Activated CD4-positive, alpha-beta T cell treated with anti-CD3 and anti-CD28 coated beads, Interleukin-2, amount 50 U/mL, for 48 hours (primary cell): ENCODE measurements at regions not wholly inside any gene's neighbourhood (a gene's known extent, or its start where the extent isn't known, plus 50 kb on each side); places are given as distances from the start of the nearest gene placed in this dataset.
"Not testable (repeated sequence)": the region's sequence is repeated elsewhere in the genome, so short reads cannot be mapped to it uniquely, and the experiment has no call there.

ENCODE experiments used
- DNase-seq, 2 experiments: peaks; one replicate each; pipeline ENCODE4 v3.0.0-alpha.2; 2020

GRCh38 chr6:115873901-115874300 is 186.8 kb downstream of the FRK start:
- no peak for DNase-seq

- DNase-seq = no peak
Measured at GRCh38 chr6:115870464-115870863, 190.2 kb downstream of the FRK start.

GRCh38 chr6:115865914-115866313 is 194.8 kb downstream of the FRK start:
- no peak for DNase-seq

GRCh38 chr6:115863211-115863610 is 197.5 kb downstream of the FRK start:
- DNase-seq = no peak

GRCh38 chr6:115861658-115862057 is 199.0 kb downstream of the FRK start:
- DNase-seq = not testable (repeated sequence)

- DNase-seq = not testable (repeated sequence)
Measured at GRCh38 chr6:115859577-115859976, 201.1 kb downstream of the FRK start.

GRCh38 chr6:115854866-115855665 is 205.6 kb downstream of the FRK start:
- DNase-seq = no peak

- DNase-seq = no peak
Measured at GRCh38 chr6:115847671-115848070, 213.0 kb downstream of the FRK start.

GRCh38 chr6:115843945-115844344 is 216.7 kb downstream of the FRK start:
- no peak for DNase-seq

GRCh38 chr6:115842338-115842737 is 218.4 kb downstream of the FRK start:
- DNase-seq = no peak

GRCh38 chr6:115839583-115840181 is 221.0 kb downstream of the FRK start:
- DNase-seq = no peak

- DNase-seq = peak; percentile 0 to 10
Measured at GRCh38 chr6:115838763-115839401, 221.8 kb downstream of the FRK start.

GRCh38 chr6:115838216-115838615 is 222.5 kb downstream of the FRK start:
- no peak for DNase-seq

- DNase-seq = not testable (repeated sequence)
Measured at GRCh38 chr6:115836374-115836773, 224.3 kb downstream of the FRK start.

GRCh38 chr6:115835314-115835713 is 225.4 kb downstream of the FRK start:
- no peak for DNase-seq

GRCh38 chr6:115834542-115834941 is 226.1 kb downstream of the FRK start:
- not testable (repeated sequence) for DNase-seq

GRCh38 chr6:115832786-115833185 is 227.9 kb downstream of the FRK start:
- DNase-seq = no peak

GRCh38 chr6:115832186-115832585 is 228.5 kb downstream of the FRK start:
- DNase-seq = no peak

GRCh38 chr6:115830895-115831294 is 229.8 kb downstream of the FRK start:
- DNase-seq = no peak

GRCh38 chr6:115821798-115822197 is 238.9 kb downstream of the FRK start:
- no peak for DNase-seq

GRCh38 chr6:115819506-115819905 is 241.2 kb downstream of the FRK start:
- no peak for DNase-seq

- no peak for DNase-seq
Measured at GRCh38 chr6:115817161-115817560, 243.5 kb downstream of the FRK start.

GRCh38 chr6:115814907-115815306 is 245.8 kb downstream of the FRK start:
- no peak for DNase-seq

- DNase-seq = no peak
Measured at GRCh38 chr6:115811541-115811940, 249.2 kb downstream of the FRK start.
